EH (cell line): ENCODE measurements at regions not wholly inside any gene's neighbourhood (a gene's known extent, or its start where the extent isn't known, plus 50 kb on each side); places are given as distances from the start of the nearest gene placed in this dataset.

ENCODE experiments used
- DNase-seq: peaks from one replicate; pipeline ENCODE4 v3.0.0-alpha.2; 2015; ENCODE audit warnings: low read depth

DNA sequence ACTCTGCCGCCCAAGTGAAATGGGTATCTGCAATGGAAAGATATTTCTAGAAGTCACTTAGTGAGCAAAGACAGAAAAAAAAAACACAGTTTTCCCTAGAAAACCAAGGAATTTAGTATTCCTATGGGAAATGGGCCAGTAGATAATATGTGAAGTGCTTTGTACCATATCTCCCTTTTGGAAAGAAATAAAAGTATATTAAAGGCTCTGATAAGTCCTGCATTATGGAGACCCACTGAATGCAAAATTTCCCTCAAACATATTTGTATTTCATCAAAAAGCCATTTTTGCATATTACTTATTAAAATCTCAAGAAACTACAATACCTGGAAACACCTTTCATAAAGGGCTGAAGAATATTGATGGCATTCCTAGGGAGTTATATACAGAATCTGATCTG lies 51.6 kb upstream of the DYNLRB2 start:
- no peak for DNase-seq

GRCh38 chr16:80488167-80488566 lies 52.6 kb upstream of the DYNLRB2 start:
- no peak for DNase-seq

DNA sequence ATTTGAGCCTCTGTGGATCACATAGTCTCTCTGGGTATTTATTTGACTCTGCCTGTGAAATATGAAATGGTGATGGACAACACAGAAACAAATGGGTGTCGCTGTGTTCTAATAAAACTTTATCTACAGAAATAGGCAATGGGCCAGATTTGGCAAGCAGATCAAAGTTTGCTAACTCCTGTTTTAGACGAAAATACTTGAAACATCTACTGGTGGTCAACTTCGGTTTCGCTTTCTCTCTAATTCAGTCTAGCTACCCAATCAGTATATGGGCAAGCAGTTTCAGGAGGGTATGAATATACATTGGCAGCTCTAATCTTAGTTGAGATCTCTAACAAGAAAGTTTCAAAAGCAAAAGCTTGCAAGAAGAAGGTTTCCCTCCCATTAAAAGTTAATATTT lies 60.1 kb upstream of the DYNLRB2 start:
- no peak for DNase-seq

- no peak for DNase-seq
These were observed 63.0 kb upstream of the DYNLRB2 start for GRCh38 chr16:80477838-80478237.

DNA sequence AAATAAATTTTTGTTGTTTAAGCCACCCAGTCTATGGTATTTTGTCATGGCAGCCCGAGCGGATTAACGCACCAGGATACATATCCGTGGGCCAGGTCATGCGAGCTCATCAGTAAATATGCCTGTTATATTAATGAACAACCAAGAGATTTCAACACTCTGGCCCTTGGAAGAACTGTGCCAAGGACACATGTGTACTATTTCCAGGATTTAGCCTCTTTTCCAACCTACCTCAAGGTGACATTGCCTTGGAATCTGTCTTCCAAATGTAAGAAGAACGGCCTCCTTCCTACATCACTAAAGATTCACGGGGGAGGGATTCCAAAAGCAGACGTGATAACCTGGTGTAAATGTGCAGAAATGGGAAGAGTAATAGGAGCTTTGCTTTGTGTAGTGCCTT lies 72.8 kb upstream of the DYNLRB2 start:
- DNase-seq, result no peak

GRCh38 chr16:80466024-80466987 lies 74.5 kb upstream of the DYNLRB2 start:
- peak; percentile 57 for DNase-seq

DNA sequence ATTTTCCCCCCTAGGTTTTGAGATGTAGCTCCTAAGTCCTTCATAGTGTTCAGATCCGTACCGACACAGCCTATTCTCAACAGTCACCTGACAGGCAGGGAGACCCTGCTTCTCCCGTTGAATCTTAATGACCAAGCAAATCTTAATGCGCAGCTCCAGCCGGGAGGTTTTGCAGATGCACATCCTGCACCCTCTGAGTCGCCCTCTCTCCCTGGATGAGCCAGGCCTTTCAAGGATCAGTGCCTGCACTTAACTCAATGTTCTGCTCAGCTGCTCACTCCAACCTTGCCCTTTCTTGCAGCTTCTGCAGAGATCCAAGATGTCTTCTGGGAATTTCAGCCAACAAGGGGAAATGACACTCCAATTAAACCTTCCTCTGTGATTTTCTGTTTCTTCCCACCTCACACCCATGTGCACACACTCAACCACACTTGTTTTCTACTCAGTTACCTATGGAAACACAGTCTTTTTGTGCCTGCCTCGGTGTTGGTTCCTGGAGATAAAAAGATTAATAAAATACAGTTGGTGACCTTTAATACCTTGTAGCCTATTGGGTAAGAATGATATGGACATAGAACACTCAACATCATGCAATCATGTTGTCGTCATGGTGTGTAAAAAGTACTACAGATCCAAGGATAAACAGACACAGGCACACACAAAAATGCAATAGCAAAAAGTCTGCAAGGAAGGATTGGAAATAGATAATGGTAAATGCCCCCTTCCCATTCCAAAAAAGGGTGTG lies 76.9 kb upstream of the DYNLRB2 start:
- DNase-seq, result no peak

DNA sequence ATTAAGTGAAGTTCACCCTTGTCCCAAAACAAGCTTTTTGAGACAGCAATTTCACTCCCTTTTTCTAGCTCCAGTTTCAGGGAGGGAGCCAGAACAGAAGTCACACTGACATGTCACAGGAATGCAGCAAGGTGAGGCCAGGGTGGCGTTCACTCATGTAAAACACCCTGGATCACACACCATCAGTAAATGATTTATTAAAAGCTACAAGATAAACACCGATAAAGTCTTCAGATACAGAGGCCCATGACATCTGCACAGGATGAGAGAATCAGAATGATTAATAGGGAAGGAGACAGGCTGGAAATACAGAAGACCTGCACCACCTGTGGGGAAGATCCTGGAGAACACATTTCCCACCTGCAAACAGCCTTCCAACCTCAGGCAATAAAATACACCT lies 77.5 kb upstream of the DYNLRB2 start:
- DNase-seq, result no peak

DNA sequence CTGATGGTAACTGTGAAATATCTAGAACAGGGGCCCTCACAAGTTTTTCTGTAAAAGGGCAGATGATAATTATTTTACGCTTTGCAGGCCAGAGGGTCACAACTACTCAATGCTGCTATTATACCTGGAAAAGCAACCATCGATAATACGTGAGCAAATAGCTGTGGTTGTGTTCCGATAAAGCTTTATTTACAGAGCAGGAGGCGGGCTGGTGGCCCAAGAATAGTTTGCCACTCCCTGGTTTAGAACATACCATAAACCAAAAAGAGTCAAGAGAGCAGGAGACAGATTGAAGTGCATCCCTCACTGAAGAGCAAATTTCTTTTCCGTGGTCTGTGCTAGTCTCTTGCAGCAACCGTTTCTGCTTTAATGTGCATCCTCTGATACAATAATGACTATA lies 77.9 kb upstream of the DYNLRB2 start:
- no peak for DNase-seq

- no peak for DNase-seq
These were observed 79.8 kb upstream of the DYNLRB2 start for GRCh38 chr16:80460988-80461387.

- peak; percentile 1 for DNase-seq
These were observed 80.8 kb upstream of the DYNLRB2 start for GRCh38 chr16:80459966-80460365.

GRCh38 chr16:80459331-80459777 lies 81.4 kb upstream of the DYNLRB2 start:
- peak; percentile 11 for DNase-seq

- DNase-seq, result no peak
These were observed 82.9 kb upstream of the DYNLRB2 start for GRCh38 chr16:80457871-80458270.

GRCh38 chr16:80454802-80455201 lies 86.0 kb upstream of the DYNLRB2 start:
- DNase-seq, result no peak

DNA sequence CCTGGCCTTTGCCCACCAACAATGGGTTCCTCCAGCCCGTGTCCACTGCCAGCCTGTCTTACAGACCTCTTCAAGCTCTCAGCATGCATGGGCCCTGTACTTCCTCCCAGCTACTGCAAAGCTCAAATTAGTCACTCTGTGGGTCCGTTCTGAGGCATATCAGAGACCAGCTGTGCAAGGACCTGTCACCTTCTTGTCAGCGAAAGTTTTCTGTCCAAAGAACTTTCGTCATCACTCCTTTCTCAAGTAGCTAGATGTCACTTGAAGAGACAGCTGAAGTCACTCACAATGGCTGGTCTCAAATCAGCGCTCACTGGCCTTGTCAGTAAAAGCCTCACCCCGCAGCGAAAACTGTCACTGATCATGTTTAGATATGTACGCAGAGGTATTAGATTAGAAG lies 91.4 kb upstream of the DYNLRB2 start:
- no peak for DNase-seq

DNA sequence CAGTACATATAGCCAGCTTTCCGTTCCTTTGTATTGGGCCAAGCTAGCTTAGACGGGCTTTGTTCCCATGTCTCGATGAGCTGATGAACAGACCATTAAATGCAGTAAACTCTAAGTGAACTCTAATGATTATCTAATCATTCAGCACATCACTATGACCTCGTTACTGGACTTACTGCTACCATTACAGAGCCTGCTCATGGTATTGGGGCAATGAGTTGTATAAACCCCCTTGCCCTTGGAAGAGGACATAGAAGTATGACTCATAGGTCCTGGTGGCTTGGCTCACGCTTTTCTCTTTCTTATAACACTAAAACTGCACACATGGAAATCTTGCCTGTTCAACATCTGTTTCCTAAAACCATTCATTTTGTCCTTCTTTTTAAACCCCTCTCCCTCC lies 93.6 kb upstream of the DYNLRB2 start:
- no peak for DNase-seq

GRCh38 chr16:80442779-80443178 lies 98.0 kb upstream of the DYNLRB2 start:
- DNase-seq, result no peak

DNA sequence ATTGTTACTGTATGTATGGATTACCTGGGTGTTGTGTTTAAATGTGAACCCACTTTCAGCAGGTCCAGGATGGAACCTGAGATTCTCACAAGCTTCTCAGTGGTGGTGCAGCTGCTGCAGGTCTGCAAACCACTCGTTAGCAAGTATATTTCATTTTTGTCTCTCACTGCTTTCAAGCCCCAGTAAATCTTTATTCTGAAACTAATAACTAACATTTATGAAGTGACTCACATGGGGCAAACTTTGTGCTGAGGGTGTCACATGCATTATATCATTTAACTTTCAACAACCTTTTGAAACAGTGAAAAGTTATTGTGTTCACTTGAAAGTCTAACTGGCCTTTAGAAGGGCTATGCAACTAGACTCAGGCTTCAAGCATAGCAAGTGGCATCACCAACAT lies 98.9 kb upstream of the DYNLRB2 start:
- no peak for DNase-seq

GRCh38 chr16:80440667-80441066 lies 100.1 kb upstream of the DYNLRB2 start:
- DNase-seq, result no peak

GRCh38 chr16:80437707-80438106 lies 103.1 kb upstream of the DYNLRB2 start:
- DNase-seq, result no peak

GRCh38 chr16:80436510-80436909 lies 104.3 kb upstream of the DYNLRB2 start:
- no peak for DNase-seq

DNA sequence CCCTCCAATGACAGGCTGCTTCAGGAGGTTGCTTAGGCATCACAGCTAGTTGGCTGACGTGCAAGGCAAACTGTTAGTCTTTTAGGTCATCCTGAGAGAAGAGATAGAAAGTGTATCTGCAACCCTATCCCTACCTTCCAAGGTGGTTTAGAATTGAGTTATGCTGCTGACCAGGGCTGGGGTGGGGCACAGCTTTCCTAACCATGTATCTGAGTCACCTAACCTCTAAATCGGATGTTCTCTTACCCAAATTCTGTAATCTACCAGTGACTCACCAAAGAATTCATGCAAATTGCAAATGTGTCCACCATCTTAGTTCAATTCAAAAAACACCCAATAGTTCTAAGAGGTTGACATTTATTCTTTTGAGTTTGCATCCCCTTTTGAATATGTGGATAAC lies 107.2 kb upstream of the DYNLRB2 start:
- no peak for DNase-seq

GRCh38 chr16:80427795-80428194 lies 113.0 kb upstream of the DYNLRB2 start:
- DNase-seq, result no peak
